ENCODE measurements at regions not wholly inside any gene's neighbourhood (a gene's known extent, or its start where the extent isn't known, plus 50 kb on each side); places are given as distances from the start of the nearest gene placed in this dataset.
"Not testable (repeated sequence)": the region's sequence is repeated elsewhere in the genome, so short reads cannot be mapped to it uniquely, and the experiment has no call there.

DNA sequence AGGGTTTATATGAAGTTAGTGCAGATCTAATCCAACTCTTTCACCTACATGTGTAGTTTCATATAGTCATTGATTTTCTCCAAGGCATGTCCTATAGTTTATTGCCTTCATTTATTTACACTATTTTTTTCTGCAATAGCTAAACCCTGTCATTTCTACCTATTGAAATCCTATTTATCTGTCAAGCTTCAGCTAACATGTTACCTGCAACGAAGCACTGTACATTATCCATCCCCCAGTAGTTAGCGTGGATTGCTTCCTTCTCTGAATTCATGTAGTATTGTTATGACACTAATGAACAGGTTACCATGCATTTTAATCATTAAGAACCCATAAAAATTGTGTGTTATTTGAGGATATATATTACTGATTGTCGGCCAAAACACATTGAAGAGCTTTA, 742.9 kb upstream of the PCDH20 start:
- no peak for DNase-seq (ENCODE audit: low read depth, low spot score)

DNA sequence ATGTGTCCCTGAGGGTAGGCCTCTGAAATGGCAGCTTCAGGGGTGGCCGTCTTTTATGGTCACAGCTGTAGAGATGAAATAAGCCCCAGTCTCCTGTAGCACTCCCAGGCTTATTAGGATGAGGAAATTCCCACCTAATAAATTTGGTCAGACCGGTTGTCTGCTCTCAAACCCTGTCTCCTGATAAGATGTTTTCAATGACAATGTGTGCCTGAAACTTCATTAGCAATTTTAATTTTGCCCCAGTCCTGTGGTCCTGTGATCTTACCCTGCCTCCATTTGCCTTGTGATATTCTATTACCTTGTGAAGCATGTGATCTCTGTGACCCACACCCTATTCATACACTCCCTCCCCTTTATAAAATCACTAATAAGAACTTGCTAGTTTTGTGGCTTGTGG, 736.1 kb upstream of the PCDH20 start:
- not testable (repeated sequence) for DNase-seq (ENCODE audit: low read depth, low spot score)

DNA sequence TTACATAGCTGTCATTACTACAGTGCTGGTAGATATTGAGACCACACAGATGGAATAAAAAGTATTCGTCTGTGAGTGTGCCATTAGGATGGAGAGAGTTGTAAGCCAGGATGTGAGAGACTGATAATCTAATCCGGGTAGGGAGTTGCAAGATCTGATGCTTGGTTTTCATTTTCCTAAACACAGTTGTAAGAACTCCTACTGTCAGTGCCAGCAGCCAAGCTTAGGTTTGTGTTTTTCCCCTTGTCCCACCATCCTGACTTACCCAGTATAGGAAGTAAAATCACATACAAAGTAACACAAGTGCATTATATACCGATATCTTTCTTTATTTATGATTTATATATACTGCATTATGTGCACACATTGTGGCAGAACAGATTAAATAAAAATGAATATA, 726.4 kb upstream of the PCDH20 start:
- DNase-seq (ENCODE audit: low read depth, low spot score) = no peak

DNA sequence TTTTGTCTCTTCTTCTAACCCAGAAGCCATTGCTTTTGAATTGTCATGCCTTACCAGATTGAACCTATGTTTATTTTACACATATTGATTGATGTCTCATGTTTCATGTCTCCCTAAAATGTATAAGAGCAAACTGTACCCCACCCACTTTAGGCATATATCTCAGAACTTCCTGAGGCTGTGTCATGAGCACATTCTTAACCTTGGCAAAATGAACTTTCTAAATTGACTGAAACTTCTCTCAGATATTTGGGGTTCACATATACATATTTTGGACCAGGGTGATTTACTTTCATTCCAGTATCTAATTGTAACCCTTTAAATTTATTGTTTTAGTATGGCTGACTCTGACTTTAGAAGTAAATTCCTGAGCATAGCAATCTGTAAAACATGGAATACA, 723.9 kb upstream of the PCDH20 start:
- DNase-seq (ENCODE audit: low read depth, low spot score) = no peak

DNA sequence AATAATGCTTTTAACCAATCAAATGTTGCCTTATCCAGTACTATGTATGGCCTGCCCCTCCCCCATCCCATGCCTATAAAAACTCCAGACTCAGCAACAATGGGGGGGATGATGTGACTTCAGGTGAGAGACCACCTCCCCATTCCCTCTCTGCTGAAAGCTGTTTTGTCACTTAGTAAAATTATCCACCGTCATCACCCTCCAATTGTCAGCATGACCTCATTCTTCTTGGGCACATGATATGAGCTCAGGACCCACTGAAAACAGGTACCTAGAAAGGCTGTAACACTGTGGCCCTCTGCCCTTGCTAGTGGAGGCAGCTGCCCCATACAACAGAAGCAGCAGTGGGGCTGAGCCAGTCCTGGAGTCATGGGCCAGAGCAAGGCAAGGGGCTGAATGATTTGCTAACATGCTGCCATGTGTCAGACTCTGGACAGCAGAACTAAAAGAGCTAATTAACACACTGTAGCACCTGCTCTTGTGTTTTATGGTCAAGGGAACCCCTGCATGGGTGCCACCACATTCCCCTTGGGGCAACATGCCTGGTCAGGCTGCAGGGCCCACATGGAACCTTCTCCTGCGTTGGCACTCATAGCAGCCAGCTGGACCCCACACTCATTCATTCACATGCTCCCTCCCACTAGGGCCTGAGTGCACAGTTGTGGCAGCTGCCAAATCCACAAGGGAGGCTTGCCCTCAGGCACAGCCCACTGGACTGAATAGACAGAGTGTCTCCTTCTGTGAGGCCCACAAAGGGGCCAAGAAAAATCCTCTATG, 722.2 kb upstream of the PCDH20 start:
- DNase-seq (ENCODE audit: low read depth, low spot score) = no peak

DNA sequence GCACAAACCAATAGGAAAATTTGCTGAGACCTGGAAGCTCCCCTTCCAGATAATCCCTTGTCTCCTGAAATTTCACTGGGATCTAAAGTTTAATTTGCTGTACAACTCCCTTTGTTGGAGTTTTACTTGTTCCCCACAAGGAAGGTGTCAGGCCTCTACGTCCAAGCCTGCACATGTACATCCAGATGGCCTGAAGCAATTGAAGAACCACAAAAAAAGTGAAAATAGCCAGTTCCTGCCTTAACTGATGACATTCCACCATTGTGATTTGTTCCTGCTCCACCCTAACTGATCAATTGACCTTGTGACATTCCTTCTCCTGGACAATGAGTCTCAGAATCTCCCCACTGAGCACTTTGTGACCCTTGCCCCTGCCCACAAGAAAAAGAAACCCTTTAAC, 716.0 kb upstream of the PCDH20 start:
- DNase-seq (ENCODE audit: low read depth, low spot score) = no peak

DNA sequence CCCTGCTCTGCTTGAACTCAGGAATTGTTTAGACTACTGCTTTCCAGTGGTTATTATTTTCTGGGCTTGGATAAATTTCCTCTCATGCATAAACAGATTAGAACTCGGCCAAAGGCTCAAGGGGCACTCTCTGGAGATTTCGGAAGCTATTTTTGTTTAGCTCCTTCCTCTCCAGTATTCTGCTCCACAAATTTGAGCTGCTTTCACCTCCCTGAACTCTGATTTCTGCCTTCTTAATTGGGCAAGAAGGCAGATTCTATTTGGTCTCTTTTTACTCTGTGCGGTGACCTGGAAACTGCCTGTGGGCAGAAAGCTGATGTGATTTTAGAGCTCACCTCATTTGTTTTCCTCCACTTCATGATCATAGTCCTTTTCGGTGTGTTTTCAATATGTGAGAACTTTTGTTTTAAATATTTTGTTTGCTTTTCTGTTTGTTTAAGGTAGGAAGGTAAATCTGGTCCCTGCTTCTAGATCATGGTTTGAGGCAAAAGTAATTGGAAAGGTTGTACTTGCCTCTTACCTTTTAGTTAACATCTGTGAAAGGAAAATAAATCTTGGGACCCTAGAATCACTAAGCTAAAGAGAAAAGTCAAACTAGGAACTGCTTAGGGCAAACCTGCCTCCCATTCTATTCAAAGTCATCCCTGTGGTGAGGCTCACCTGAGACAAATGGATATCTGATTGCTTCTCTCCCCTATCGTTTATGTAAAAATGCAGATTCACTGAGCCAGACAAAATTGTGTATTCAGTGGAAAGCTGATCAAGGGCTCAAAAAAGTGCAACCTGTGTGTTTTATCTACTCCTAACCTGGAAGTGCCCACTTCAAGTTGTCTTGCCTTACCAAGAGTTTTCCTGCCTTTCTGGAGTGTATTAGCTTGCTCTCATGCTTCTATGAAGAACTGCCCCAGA, 714.7 kb upstream of the PCDH20 start:
- DNase-seq (ENCODE audit: low read depth, low spot score) = no peak

DNA sequence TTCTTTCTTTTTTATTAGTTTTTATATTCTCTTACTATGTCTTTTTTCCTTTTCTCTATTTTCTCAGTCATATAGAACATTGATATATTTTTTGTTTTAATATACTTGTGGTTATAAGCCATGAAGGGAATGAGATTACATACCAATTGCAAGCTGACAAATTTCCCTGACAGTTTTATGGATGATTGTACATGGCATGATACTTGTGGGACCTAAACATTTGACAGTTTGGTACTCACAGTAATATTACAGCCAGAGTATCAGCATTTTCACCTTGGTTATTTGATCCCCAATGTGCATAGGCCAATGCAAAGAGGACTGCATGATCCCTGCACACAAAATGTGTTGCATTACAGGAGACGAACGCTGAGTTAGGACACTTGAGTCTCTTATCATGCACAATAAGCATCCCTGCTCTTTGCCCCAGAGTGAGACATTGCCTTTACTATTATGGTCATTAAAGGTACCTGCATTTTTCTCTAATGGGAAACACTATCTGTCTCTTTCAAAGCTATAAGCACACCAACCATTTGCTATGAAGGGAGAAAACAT, 713.4 kb upstream of the PCDH20 start:
- DNase-seq (ENCODE audit: low read depth, low spot score) = no peak

DNA sequence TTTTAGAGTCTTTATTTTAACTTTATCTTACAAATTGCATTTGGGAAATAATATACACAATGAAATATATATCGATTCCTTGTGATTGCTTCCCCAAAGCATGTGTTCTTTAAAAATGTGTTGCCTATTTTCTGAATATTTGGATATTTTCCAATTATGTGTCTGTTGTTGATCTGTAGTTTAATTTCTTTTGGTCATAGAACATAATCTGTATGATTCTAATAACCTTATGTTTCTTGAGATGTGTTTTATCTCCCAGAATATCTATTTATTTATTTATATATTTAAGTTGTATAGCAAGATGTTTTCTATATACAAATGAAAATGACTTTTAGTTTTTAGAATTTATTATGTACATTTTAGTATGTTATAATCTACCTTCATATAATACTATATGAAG, 710.8 kb upstream of the PCDH20 start:
- no peak for DNase-seq (ENCODE audit: low read depth, low spot score)

DNA sequence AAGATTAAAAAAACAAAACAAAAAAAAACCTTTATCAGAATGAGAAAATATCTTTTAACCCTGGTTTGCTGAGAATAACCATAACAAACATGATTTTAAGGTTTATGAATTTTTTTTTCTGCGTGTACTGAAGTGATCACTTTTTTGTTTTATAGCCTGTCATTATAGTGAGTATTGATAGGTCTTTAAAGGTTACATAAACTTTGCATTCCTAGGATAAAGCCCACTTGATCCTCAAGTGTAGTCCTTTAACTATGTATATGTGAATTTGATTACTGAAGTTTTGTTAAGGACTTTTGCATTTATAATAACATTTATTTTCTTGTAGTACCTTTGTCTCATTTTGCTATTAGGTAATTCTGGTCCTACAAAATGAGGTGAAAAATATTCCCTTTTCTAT, 709.8 kb upstream of the PCDH20 start:
- no peak for DNase-seq (ENCODE audit: low read depth, low spot score)

DNA sequence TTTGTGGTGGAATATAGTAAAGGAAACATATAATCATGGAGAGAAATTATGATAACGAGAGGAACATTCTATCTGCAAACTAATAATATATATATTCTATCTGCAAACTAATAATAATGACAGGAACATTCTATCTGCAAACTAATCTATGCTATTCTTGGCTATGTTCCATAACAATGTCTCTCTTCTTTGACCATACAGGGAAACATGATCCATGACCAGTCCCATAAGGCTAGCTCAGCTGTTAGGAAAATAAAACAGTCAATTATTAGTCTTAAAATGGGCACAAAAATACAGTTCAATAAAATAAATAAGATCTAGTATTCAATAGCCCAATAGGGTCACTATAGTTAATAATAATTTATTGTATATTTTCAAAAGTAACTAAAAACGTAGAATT, 707.8 kb upstream of the PCDH20 start:
- DNase-seq (ENCODE audit: low read depth, low spot score) = no peak

DNA sequence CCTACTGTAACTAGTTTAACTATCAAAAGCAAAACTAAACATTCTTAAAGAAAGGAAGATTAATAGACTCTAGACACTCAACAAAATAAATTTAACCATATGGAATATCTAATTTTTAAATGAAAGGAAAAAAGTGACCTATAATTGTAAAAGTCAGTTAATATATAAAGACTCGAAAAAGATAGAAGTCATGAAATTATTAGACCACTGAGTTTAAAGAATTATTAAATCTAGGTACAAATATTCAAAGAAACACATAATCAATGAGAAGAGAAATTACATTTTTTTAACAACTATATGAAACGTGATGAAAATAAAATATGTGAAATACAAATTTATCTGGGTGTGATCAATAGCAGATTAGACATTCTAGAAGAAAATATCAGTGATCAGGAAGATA, 706.8 kb upstream of the PCDH20 start:
- DNase-seq (ENCODE audit: low read depth, low spot score) = no peak

DNA sequence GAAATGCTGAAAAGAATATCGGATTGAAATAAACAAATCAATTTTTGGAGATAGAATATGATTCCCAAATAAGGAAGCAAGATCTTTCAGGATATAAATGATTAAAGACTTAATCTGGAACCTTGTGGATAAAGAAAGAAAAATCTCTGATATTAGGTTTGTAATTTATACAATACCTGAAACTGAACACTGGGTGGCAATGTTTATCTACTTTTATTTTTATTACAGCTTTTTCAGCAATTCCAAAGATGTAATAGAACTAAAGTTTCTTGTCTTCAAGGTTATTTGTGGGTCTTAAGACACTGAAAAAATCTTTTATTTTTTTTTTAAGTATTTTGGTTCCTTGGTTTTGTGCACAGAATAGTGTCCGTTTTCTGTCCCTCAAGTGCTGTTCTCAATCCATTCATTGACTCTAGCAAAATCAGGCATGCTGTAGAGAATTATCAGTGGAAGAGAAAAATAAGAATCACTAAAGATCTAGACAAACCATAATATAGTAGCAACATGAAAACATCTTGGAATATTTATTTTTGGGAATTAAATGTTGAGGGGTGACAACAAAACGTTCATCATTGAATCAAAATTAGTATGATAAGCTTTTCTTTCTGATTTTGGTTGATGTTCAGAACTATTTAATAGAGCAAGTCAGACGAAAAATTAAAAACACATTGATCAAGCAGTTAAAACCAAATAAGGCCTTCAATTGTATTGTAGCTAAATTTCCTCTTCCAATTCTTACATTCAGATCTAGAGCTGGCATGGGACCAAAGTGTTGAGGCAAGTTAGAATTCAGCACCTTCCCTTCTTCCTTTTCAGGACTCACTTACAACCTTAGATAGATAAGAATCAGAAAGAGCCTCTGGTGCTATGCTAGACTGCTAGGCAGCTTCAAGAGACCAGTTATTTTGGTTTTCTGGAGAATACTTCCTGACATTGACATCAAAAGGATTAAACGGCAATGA, 704.4 kb upstream of the PCDH20 start:
- no peak for DNase-seq (ENCODE audit: low read depth, low spot score)

DNA sequence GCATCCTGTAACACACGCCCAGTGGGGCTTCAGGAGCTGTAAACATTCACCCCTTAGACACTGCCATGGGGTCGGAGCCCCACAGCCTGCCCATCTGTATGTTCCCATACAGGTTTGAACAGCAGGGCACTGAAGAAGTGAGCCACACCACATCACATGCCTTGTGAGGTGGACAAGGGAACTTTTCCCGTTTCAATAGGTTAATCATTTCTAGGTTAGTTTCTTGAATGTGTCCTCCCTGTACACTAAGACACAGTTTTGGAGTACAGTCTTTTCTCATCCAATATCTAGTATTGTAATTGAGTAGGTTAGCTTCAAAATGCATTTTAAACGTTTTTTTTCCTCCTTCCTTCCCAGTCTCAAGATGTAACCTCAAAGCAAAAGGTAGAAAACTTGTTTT, 700.2 kb upstream of the PCDH20 start:
- DNase-seq (ENCODE audit: low read depth, low spot score) = no peak

DNA sequence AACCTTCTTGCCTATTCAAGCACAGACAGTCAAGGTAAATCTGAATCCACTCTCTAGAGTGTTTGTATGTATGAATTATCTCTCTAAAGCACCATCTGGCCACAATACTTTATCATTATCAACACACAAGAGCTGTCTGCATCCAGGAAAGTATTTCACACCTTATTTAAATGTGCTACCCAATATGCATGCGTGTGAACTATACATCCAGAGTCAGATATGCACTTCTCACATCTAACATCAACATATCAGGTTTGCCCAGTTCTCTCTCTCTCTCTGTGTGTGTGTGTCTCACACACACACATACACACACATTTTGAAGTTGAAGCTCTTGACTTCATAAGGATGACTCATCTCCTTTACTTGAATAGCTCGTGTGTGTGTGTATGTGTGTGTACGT, 697.5 kb upstream of the PCDH20 start:
- DNase-seq (ENCODE audit: low read depth, low spot score) = no peak

DNA sequence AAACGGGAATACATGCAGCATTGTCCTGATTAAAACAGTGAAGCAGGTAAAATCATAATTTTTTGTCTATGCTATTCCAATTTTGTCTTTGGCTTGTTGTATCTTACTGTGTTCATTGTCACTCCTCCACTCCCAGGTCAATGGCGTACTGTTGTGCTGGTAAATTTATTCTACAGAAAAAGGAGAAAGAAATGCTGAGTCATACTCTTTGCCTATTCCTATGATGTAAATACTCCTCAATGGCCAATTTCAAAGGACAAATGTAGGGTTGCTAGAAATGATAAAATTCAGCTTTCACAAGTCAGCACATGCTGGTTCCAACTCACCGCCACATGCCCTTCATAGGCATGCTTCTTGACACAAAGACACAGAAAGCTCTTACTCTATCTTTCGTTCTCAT, 694.4 kb upstream of the PCDH20 start:
- no peak for DNase-seq (ENCODE audit: low read depth, low spot score)

DNA sequence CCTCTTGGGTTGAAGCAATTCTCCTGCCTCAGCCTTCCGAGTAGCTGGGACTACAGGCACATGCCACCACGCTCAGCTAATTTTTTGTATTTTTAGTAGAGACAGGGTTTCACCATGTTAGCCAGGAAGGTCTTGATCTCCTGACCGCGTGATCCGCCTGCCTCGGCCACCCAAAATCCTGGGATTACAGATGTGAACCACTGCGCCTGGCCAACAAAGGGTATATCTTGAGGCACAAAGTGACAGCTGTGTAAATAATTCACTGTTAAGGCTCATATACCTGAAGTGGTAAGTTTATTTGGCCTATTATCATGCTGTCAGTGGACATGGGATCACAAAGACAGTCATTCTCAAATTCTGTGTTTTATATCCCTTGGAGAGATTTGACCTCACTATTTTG, 688.5 kb upstream of the PCDH20 start:
- DNase-seq (ENCODE audit: low read depth, low spot score) = not testable (repeated sequence)

DNA sequence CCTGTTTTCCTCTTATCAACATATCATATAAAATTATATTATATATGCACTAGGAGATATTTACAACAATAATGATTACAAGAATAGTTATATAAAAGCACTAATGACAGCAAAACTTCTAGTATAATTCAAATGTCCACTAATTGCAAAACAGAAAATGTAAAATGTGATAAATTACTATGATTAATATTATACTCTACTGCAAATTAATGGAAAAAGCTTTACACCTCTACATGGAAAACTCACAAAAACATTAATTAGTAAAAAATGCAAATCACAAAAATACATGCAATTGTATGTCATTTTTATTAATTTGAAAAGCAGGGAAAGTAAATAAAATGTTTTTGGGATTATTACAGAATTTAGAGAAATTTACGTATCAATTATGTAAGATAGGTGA, 681.0 kb upstream of the PCDH20 start:
- no peak for DNase-seq (ENCODE audit: low read depth, low spot score)

DNA sequence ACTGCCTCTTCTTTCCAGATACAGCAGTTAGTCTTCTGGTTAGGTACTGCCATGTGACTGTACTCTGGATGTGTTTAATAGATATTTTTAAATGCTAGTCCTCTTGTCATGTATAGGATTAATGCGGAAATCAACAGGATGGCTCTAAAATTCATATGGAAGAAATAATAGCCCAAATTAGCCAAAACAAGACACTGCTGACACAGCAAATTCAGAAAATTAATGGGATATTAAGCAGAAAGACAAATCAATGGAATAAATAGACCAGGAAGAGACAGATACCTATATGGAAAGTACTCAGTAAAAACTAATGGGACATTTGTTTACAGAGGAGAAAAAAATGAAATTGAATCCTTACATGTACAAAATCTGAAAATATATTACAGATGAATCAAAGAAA, 679.3 kb upstream of the PCDH20 start:
- no peak for DNase-seq (ENCODE audit: low read depth, low spot score)

DNA sequence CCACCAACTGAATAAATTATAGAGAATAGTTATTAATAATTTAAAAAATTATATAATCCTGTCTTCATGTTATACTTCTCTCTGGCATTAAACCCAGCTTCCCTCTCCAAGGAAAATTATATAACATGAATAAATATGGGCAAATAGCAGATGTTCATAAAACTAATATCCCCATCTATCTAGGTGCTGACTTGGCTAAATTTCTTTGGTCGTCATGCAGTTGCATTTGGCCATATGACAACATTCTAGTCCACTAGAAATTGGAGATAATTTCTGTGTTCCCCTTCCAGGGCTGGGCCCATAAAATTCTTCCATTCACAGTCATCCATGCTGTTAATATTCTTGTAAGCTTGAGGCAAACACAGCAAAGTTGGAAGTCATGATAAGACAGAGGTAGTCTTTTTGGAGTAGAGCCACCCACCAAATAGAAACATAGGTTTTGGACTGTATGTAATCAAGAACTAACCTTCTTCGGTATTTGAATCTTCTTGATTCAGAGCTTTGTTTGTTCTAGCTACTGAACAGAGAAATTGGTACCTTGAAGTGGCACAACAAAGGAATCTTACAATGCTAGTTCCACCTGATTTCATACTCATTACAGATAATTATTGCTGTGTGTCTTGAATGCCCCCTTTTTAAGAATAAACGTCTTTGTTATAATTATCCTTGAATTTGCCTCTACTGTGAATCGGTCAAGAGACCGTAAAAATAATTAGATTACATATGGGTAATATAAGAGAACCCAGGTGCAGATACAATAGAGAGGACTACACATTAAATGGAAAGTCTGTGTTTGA, 678.5 kb upstream of the PCDH20 start:
- no peak for DNase-seq (ENCODE audit: low read depth, low spot score)

DNA sequence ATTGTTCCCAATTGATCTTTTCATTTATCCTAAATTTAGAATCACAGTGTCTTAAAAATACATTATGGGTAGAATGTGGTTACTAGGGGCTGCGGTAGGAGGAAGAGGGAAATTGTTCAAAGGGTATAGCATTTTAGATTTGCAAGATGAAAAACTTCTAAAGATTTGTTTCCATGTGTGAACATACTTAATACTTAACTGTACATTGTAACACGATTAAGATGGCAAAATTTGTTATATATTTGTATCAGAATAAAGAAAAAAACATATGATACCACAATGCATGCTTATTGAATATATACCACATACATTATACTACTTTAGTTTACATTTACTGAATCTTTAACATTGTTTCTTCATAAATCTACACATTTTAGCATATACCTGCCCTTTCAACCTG, 677.3 kb upstream of the PCDH20 start:
- no peak for DNase-seq (ENCODE audit: low read depth, low spot score)
